C4-2B (cell line): ENCODE measurements at regions not wholly inside any gene's neighbourhood (a gene's known extent, or its start where the extent isn't known, plus 50 kb on each side); places are given as distances from the start of the nearest gene placed in this dataset.

Experiments used
- ZFX ChIP-seq: fragments of 450-650 bp; IDR thresholded peaks from 2 replicates; pipeline ENCODE4 v1.6.1; 2017
- TF ChIP-seq, protein P1 (sequence below): fragments of 450-650 bp; conservative IDR thresholded peaks from 2 replicates; pipeline ENCODE4 v1.5.1; 2017; ENCODE audit warnings: mild to moderate bottlenecking

- TF ChIP-seq, protein P1, sequence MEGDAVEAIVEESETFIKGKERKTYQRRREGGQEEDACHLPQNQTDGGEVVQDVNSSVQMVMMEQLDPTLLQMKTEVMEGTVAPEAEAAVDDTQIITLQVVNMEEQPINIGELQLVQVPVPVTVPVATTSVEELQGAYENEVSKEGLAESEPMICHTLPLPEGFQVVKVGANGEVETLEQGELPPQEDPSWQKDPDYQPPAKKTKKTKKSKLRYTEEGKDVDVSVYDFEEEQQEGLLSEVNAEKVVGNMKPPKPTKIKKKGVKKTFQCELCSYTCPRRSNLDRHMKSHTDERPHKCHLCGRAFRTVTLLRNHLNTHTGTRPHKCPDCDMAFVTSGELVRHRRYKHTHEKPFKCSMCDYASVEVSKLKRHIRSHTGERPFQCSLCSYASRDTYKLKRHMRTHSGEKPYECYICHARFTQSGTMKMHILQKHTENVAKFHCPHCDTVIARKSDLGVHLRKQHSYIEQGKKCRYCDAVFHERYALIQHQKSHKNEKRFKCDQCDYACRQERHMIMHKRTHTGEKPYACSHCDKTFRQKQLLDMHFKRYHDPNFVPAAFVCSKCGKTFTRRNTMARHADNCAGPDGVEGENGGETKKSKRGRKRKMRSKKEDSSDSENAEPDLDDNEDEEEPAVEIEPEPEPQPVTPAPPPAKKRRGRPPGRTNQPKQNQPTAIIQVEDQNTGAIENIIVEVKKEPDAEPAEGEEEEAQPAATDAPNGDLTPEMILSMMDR, result no peak
- no peak for TF ChIP-seq ZFX
These were observed 81.7 kb downstream of the KLF12 start for GRCh38 chr13:74052402-74052928.
